Type B pancreatic cell (in vitro differentiated cells): ENCODE measurements at regions not wholly inside any gene's neighbourhood (a gene's known extent, or its start where the extent isn't known, plus 50 kb on each side); places are given as distances from the start of the nearest gene placed in this dataset.

Experiments
- DNase-seq: peaks from one replicate; pipeline ENCODE4 v3.0.0; 2021; ENCODE audit warnings: mixed read lengths; ENCODE audit not compliant: unreplicated experiment; ENCODE audit errors: extremely low spot score
- H3K27ac Mint-ChIP-seq: 2 replicates; pipeline ENCODE4 v1.8.0; 2021; ENCODE audit warnings: mild to moderate bottlenecking, mixed read lengths
- H3K27me3 Mint-ChIP-seq: 2 replicates; pipeline ENCODE4 v1.8.0; 2021; ENCODE audit warnings: mixed read lengths
- H3K36me3 Mint-ChIP-seq: 2 replicates; pipeline ENCODE4 v1.8.0; 2021; ENCODE audit warnings: mixed read lengths
- H3K4me1 Mint-ChIP-seq: one replicate; pipeline ENCODE4 v1.8.0; 2021; ENCODE audit warnings: mixed read lengths; ENCODE audit not compliant: unreplicated experiment
- H3K4me3 Mint-ChIP-seq: 2 replicates; pipeline ENCODE4 v1.8.0; 2021; ENCODE audit warnings: mild to moderate bottlenecking, mixed read lengths
- H3K9me3 Mint-ChIP-seq: 2 replicates; pipeline ENCODE4 v1.8.0; 2021; ENCODE audit warnings: mixed read lengths
- CTCF ChIP-seq: fragments of 200-600 bp; sonication (generic); conservative IDR thresholded peaks from 2 replicates; pipeline ENCODE4 v1.5.0; 2021; ENCODE audit warnings: antibody characterized with exemption, mild to moderate bottlenecking

GRCh38 chr2:182646763-182647498 lies 69.1 kb upstream of the DNAJC10 start:
- Mint-ChIP-seq H3K36me3 (no peaks in the 10 kb centered on the region), H3K4me3 (no peak overlapping the region), H3K4me1 (peaks cover 4% of the 10 kb centered on the region), H3K27me3 (no peaks in the 10 kb centered on the region), H3K27ac (no peak overlapping the region), H3K9me3 (no peaks in the 10 kb centered on the region)
- DNase-seq = no peak
- no peak for TF ChIP-seq CTCF

GRCh38 chr2:182647499-182647787 lies 68.6 kb upstream of the DNAJC10 start:
- Mint-ChIP-seq H3K36me3 (no peaks in the 10 kb centered on the region), H3K27me3 (no peaks in the 10 kb centered on the region), H3K9me3 (no peaks in the 10 kb centered on the region), H3K4me1 (peaks cover 4% of the 10 kb centered on the region), H3K27ac (no peak overlapping the region), H3K4me3 (no peak overlapping the region)
- no peak for TF ChIP-seq CTCF
- no peak for DNase-seq

- no peak overlapping the region for H3K4me3 Mint-ChIP-seq
- TF ChIP-seq CTCF = peak; percentile 73
- H3K36me3 Mint-ChIP-seq = no peaks in the 10 kb centered on the region
- H3K27ac Mint-ChIP-seq = no peak overlapping the region
- H3K4me1 Mint-ChIP-seq = peaks cover 4% of the 10 kb centered on the region
- no peaks in the 10 kb centered on the region for H3K27me3 Mint-ChIP-seq
- H3K9me3 Mint-ChIP-seq = no peaks in the 10 kb centered on the region
- DNase-seq = no peak
Observed at GRCh38 chr2:182649316-182649715, 66.7 kb upstream of the DNAJC10 start.

GRCh38 chr2:182650704-182651103 lies 65.4 kb upstream of the DNAJC10 start:
- DNase-seq = no peak
- Mint-ChIP-seq H3K9me3 (no peaks in the 10 kb centered on the region), H3K4me1 (peaks cover 9% of the 10 kb centered on the region), H3K36me3 (no peaks in the 10 kb centered on the region), H3K27me3 (no peaks in the 10 kb centered on the region), H3K4me3 (no peak overlapping the region), H3K27ac (no peak overlapping the region)
- TF ChIP-seq CTCF = peak; percentile 80

GRCh38 chr2:182652326-182652725 lies 63.7 kb upstream of the DNAJC10 start:
- H3K27ac Mint-ChIP-seq = no peak overlapping the region
- H3K4me1 Mint-ChIP-seq = peaks cover 9% of the 10 kb centered on the region
- no peaks in the 10 kb centered on the region for H3K9me3 Mint-ChIP-seq
- no peak for DNase-seq
- no peak overlapping the region for H3K4me3 Mint-ChIP-seq
- H3K27me3 Mint-ChIP-seq = no peaks in the 10 kb centered on the region
- H3K36me3 Mint-ChIP-seq = no peaks in the 10 kb centered on the region
- no peak for TF ChIP-seq CTCF

- Mint-ChIP-seq H3K9me3 (no peaks in the 10 kb centered on the region), H3K27ac (no peak overlapping the region), H3K4me3 (no peak overlapping the region), H3K27me3 (no peaks in the 10 kb centered on the region), H3K4me1 (peaks cover 6% of the 10 kb centered on the region), H3K36me3 (no peaks in the 10 kb centered on the region)
- DNase-seq = no peak
- no peak for TF ChIP-seq CTCF
Observed at GRCh38 chr2:182655750-182656149, 60.3 kb upstream of the DNAJC10 start.
